GM12892 (cell line): ENCODE measurements at regions not wholly inside any gene's neighbourhood (a gene's known extent, or its start where the extent isn't known, plus 50 kb on each side); places are given as distances from the start of the nearest gene placed in this dataset.

ENCODE experiments used
- POLR2A ChIP-seq: IDR thresholded peaks from 2 replicates; pipeline ENCODE4 v1.6.1; 2011; ENCODE audit warnings: low read depth, low read length, control low read depth
- POLR2AphosphoS5 ChIP-seq: IDR thresholded peaks from 2 replicates; pipeline ENCODE4 v1.6.1; 2011; ENCODE audit warnings: low read depth, low read length, control low read depth

DNA sequence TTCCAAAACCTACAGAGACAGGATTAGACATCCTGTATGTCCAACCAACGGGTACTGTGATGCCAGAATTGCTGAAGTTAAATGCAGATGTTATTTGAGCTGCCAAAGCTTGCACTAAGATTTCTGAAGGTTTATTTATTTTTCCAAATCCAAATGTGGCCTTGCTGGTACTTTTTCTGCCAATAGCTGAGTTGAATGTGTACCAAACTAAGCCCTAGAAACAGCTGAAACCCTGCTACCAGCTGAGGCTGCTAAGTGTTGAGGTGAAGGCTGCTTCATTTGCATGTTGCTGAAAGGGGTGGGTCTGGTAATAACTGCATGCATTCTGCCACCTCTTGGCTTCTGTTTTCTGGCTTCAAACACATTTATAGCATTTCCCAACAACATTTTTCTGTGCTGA, 366.5 kb downstream of the FAT4 start:
- TF ChIP-seq POLR2AphosphoS5 (no peak), POLR2A (no peak)
